SK-N-SH treated with all-trans-retinoic acid at 6 μM for 48 hours (cell line): ENCODE measurements at regions not wholly inside any gene's neighbourhood (a gene's known extent, or its start where the extent isn't known, plus 50 kb on each side); places are given as distances from the start of the nearest gene placed in this dataset.

ENCODE experiments used
- ATAC-seq: fragments of 200-7000 bp; cut with Tn5 transposase; 3 replicates; pipeline ENCODE4 v1.9.1; 2020; ENCODE audit warnings: mild to moderate bottlenecking, moderate library complexity
- ARNTL ChIP-seq: fragments of 450-650 bp; formaldehyde crosslinking; IDR thresholded peaks from 2 replicates; pipeline ENCODE4 v1.5.0; 2020; ENCODE audit warnings: low read depth, mild to moderate bottlenecking, moderate library complexity, borderline replicate concordance
- BACH2 ChIP-seq: fragments of 250-450 bp; sonication (Bioruptor Pico); IDR thresholded peaks from 2 replicates; pipeline ENCODE4 v1.9.0; 2021; ENCODE audit warnings: mild to moderate bottlenecking, borderline replicate concordance
- CSDC2 ChIP-seq: fragments of 250-450 bp; sonication (Bioruptor Pico); IDR thresholded peaks from 2 replicates; pipeline ENCODE4 v1.5.0; 2020; ENCODE audit warnings: mild to moderate bottlenecking, moderate library complexity
- ESRRG ChIP-seq: fragments of 250-450 bp; sonication (Bioruptor Pico); IDR thresholded peaks from 2 replicates; pipeline ENCODE4 v1.6.1; 2021; ENCODE audit warnings: mild to moderate bottlenecking
- GLIS3 ChIP-seq: fragments of 250-450 bp; sonication (Bioruptor Pico); IDR thresholded peaks from 2 replicates; pipeline ENCODE4 v1.5.0; 2020; ENCODE audit warnings: mild to moderate bottlenecking, moderate library complexity
- ISL1 ChIP-seq: fragments of 250-450 bp; sonication (Bioruptor Pico); IDR thresholded peaks from 2 replicates; pipeline ENCODE4 v2.1.2; 2022; ENCODE audit warnings: mild to moderate bottlenecking, moderate library complexity
- OSR1 ChIP-seq: fragments of 250-450 bp; sonication (Bioruptor Pico); IDR thresholded peaks from 2 replicates; pipeline ENCODE4 v1.8.0; 2022; ENCODE audit warnings: moderate library complexity, mild to moderate bottlenecking, inconsistent platforms
- PPARA ChIP-seq: fragments of 250-450 bp; sonication (Bioruptor Pico); IDR thresholded peaks from 2 replicates; pipeline ENCODE4 v1.5.0; 2020; ENCODE audit warnings: mild to moderate bottlenecking, borderline replicate concordance
- RARB ChIP-seq: fragments of 250-450 bp; sonication (Bioruptor Pico); IDR thresholded peaks from 2 replicates; pipeline ENCODE4 v1.8.0; 2021; ENCODE audit warnings: mild to moderate bottlenecking, moderate library complexity
- SNAI2 ChIP-seq: fragments of 250-450 bp; sonication (Bioruptor Pico); IDR thresholded peaks from 2 replicates; pipeline ENCODE4 v1.5.0; 2020; ENCODE audit warnings: mild to moderate bottlenecking, moderate library complexity
- TCF4 ChIP-seq: fragments of 250-450 bp; sonication (Bioruptor Pico); IDR thresholded peaks from 2 replicates; pipeline ENCODE4 v1.8.0; 2021; ENCODE audit warnings: mild to moderate bottlenecking, moderate library complexity, borderline replicate concordance
- TOX ChIP-seq: fragments of 250-450 bp; sonication (Bioruptor Pico); IDR thresholded peaks from 2 replicates; pipeline ENCODE4 v1.8.0; 2021; ENCODE audit warnings: mild to moderate bottlenecking, moderate library complexity, borderline replicate concordance
- ZC3H10 ChIP-seq: fragments of 250-450 bp; sonication (Bioruptor Pico); IDR thresholded peaks from 2 replicates; pipeline ENCODE4 v1.5.1; 2021; ENCODE audit warnings: mild to moderate bottlenecking, moderate library complexity
- ZFP3 ChIP-seq: fragments of 250-450 bp; sonication (Bioruptor Pico); IDR thresholded peaks from 2 replicates; pipeline ENCODE4 v1.5.0; 2020; ENCODE audit warnings: mild to moderate bottlenecking, moderate library complexity
- ZFP30 ChIP-seq: fragments of 450-650 bp; formaldehyde crosslinking; IDR thresholded peaks from 2 replicates; pipeline ENCODE4 v1.5.0; 2022; ENCODE audit warnings: mild to moderate bottlenecking, moderate library complexity
- ZNF565 ChIP-seq: fragments of 450-650 bp; formaldehyde crosslinking; conservative IDR thresholded peaks from 2 replicates; pipeline ENCODE4 v1.5.0; 2020; ENCODE audit warnings: low read depth, mild to moderate bottlenecking, moderate library complexity
- ZNF70 ChIP-seq: fragments of 450-650 bp; formaldehyde crosslinking; IDR thresholded peaks from 2 replicates; pipeline ENCODE4 v1.5.0; 2020; ENCODE audit warnings: mild to moderate bottlenecking, moderate library complexity
- ZNF8 ChIP-seq: fragments of 450-650 bp; formaldehyde crosslinking; IDR thresholded peaks from 2 replicates; pipeline ENCODE4 v1.5.0; 2020; ENCODE audit warnings: mild to moderate bottlenecking, moderate library complexity
- TF ChIP-seq, protein P1 (sequence below): fragments of 250-450 bp; sonication (Bioruptor Pico); IDR thresholded peaks from 2 replicates; pipeline ENCODE4 v1.8.0; 2020; ENCODE audit warnings: mild to moderate bottlenecking, moderate library complexity, borderline replicate concordance
- TF ChIP-seq, protein P2 (sequence below): fragments of 250-450 bp; sonication (Bioruptor Pico); IDR thresholded peaks from 2 replicates; pipeline ENCODE4 v1.8.0; 2021; ENCODE audit warnings: low read depth, mild to moderate bottlenecking, moderate library complexity, borderline replicate concordance
- TF ChIP-seq, protein P3 (sequence below): fragments of 250-450 bp; sonication (Bioruptor Pico); IDR thresholded peaks from 2 replicates; pipeline ENCODE4 v1.5.0; 2020; ENCODE audit warnings: mild to moderate bottlenecking, moderate library complexity

DNA sequence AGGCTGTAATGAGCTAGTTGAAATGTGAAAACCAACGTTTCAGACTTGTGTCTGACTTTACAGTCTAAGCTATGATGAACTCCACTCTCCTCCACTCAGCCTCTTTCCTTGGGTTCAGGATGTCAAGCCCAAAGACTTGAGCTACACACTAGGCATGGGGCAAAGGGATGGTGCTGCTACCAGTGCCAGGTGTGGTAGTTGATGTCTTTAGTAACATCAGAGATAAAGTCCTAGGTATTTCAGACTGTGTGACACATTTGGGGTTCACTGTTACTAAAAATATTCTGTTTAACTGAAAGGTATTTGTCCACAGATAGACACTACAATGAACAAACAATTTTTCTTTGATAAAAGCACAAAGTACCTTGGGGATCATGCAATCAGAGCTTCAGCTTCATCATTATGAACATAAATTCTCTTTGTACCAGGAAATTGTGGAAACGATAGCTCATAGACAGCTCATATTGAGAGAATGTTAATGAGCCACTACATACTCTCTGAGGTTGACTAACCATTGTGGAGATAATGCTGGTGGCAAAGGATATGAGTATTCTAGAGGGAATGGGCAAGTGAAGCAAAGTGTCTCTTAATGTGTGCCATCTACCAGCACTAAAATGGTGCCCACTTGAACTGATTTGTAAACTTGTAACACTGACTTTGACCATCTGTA, 253.7 kb upstream of the THUMPD2 start:
- peak; percentile 83 for ATAC-seq
- no peak for TF ChIP-seq ZFP3 (CRISPR knock-in tag)
- TF ChIP-seq RARB (CRISPR knock-in tag) = no peak
- TF ChIP-seq SNAI2 (CRISPR knock-in tag) = no peak
- TF ChIP-seq, protein P1, sequence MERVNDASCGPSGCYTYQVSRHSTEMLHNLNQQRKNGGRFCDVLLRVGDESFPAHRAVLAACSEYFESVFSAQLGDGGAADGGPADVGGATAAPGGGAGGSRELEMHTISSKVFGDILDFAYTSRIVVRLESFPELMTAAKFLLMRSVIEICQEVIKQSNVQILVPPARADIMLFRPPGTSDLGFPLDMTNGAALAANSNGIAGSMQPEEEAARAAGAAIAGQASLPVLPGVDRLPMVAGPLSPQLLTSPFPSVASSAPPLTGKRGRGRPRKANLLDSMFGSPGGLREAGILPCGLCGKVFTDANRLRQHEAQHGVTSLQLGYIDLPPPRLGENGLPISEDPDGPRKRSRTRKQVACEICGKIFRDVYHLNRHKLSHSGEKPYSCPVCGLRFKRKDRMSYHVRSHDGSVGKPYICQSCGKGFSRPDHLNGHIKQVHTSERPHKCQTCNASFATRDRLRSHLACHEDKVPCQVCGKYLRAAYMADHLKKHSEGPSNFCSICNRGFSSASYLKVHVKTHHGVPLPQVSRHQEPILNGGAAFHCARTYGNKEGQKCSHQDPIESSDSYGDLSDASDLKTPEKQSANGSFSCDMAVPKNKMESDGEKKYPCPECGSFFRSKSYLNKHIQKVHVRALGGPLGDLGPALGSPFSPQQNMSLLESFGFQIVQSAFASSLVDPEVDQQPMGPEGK (CRISPR knock-in tag) = no peak
- no peak for TF ChIP-seq GLIS3 (CRISPR knock-in tag)
- TF ChIP-seq CSDC2 = no peak
- no peak for TF ChIP-seq TCF4 (CRISPR knock-in tag)
- no peak for TF ChIP-seq OSR1 (CRISPR knock-in tag)
- TF ChIP-seq TOX (CRISPR knock-in tag) = no peak
- TF ChIP-seq, all 23 proteins: peak for 0

DNA sequence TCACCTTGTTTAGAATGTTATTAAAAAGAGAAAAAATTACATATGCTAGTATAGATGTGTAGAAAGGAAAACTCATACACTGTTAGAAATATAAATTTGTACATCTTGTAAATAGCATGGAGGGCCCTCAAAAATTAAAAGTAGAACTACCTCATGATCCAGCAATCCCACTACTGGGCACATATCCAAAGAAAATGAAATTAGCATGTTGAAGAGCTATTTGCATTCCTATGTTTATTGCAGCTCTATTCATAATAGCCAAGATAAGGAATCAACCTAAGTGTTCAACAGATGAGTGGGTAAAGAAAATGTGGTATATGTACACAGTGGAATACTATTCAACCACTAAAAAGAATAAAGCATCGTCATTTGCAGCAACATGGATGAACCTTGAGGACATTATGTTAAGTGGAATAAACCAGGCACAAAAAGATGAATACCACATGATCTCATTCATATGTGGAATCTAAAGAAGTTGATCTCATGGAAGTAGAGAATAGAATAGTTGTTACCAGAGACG, 251.5 kb upstream of the THUMPD2 start:
- no peak for ATAC-seq
- TF ChIP-seq ISL1 (CRISPR knock-in tag) (peak; percentile 22; the same call in 1 of the 2 replicates), ZNF565 (no peak), TOX (CRISPR knock-in tag) (no peak), GLIS3 (CRISPR knock-in tag) (no peak), ZFP3 (CRISPR knock-in tag) (no peak), BACH2 (CRISPR knock-in tag) (no peak), ZNF8 (CRISPR knock-in tag) (peak; percentile 97), ARNTL (CRISPR knock-in tag) (no peak), ZFP30 (CRISPR knock-in tag) (no peak), TCF4 (CRISPR knock-in tag) (no peak)

DNA sequence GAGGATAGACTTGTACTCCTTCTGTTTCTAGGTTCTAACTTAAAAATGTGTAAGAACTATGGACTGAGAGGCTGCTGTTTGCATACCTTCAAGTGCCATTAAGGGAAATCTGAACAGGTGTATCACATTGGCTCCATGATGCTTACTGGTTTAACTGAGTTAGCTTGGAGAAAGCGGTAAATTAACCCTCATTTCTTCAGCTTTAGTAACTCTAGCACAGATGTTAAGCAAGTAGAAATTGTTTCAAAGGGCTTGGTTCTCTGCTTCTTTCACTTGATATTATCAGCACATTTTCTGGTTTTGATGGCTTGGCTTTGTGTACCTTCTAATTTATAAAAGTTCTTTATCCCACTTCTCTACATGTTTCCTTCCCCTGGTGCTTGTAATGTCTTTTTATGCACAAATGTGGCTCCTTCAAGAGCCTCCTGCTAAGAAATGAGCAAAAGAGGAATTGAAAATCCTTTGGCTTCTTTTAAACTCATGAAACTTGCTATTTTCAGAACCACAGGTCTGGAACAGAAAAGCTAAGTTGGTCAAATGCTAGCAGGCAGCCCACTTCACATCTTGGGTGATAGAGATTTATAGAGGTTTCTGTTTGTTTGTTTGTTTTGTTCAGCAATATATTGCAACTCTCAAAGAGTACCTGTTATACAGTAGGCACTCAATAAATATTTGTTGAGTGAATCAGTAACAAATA, 249.9 kb upstream of the THUMPD2 start:
- ATAC-seq = no peak
- TF ChIP-seq BACH2 (CRISPR knock-in tag) (no peak), ESRRG (no peak), ZNF70 (CRISPR knock-in tag) (no peak), CSDC2 (no peak), OSR1 (CRISPR knock-in tag) (no peak), ZFP30 (CRISPR knock-in tag) (no peak), SNAI2 (CRISPR knock-in tag) (no peak), PPARA (CRISPR knock-in tag) (no peak), ZC3H10 (CRISPR knock-in tag) (no peak), ZNF8 (CRISPR knock-in tag) (no peak), RARB (CRISPR knock-in tag) (no peak), TCF4 (CRISPR knock-in tag) (no peak)
- TF ChIP-seq, protein P2, sequence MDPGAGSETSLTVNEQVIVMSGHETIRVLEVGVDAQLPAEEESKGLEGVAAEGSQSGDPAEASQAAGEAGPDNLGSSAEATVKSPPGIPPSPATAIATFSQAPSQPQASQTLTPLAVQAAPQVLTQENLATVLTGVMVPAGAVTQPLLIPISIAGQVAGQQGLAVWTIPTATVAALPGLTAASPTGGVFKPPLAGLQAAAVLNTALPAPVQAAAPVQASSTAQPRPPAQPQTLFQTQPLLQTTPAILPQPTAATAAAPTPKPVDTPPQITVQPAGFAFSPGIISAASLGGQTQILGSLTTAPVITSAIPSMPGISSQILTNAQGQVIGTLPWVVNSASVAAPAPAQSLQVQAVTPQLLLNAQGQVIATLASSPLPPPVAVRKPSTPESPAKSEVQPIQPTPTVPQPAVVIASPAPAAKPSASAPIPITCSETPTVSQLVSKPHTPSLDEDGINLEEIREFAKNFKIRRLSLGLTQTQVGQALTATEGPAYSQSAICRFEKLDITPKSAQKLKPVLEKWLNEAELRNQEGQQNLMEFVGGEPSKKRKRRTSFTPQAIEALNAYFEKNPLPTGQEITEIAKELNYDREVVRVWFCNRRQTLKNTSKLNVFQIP (CRISPR knock-in tag) = no peak
- TF ChIP-seq, protein P1 (CRISPR knock-in tag) = no peak

DNA sequence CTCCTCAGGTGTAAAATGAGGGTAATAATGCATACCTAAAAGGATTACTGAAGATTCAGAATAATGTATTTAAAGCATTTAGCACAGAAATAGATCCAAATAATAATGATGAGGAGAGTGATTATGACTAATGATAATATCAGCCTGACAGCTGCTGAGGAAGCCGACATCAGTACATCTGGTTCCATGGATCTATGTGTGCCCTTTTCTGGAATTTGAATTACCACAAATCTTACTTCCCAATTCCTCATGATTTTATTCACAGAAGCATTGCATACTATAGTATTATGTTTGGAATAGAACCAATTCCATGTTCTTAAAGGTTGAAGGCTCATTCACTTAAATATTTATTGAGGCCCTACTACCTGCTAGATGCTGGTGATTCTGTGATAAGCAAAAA, 248.9 kb upstream of the THUMPD2 start:
- ATAC-seq = no peak
- no peak for TF ChIP-seq ARNTL (CRISPR knock-in tag)
- TF ChIP-seq, protein P1 (CRISPR knock-in tag) = no peak
- TF ChIP-seq ZNF565 = no peak
- TF ChIP-seq, protein P2 (CRISPR knock-in tag) = no peak
- TF ChIP-seq ZNF70 (CRISPR knock-in tag) = no peak
- TF ChIP-seq, protein P3, sequence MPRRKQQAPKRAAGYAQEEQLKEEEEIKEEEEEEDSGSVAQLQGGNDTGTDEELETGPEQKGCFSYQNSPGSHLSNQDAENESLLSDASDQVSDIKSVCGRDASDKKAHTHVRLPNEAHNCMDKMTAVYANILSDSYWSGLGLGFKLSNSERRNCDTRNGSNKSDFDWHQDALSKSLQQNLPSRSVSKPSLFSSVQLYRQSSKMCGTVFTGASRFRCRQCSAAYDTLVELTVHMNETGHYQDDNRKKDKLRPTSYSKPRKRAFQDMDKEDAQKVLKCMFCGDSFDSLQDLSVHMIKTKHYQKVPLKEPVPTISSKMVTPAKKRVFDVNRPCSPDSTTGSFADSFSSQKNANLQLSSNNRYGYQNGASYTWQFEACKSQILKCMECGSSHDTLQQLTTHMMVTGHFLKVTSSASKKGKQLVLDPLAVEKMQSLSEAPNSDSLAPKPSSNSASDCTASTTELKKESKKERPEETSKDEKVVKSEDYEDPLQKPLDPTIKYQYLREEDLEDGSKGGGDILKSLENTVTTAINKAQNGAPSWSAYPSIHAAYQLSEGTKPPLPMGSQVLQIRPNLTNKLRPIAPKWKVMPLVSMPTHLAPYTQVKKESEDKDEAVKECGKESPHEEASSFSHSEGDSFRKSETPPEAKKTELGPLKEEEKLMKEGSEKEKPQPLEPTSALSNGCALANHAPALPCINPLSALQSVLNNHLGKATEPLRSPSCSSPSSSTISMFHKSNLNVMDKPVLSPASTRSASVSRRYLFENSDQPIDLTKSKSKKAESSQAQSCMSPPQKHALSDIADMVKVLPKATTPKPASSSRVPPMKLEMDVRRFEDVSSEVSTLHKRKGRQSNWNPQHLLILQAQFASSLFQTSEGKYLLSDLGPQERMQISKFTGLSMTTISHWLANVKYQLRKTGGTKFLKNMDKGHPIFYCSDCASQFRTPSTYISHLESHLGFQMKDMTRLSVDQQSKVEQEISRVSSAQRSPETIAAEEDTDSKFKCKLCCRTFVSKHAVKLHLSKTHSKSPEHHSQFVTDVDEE = no peak
